GM21619 (cell line): ENCODE measurements at regions not wholly inside any gene's neighbourhood (a gene's known extent, or its start where the extent isn't known, plus 50 kb on each side); places are given as distances from the start of the nearest gene placed in this dataset.
"Not testable (repeated sequence)": the region's sequence is repeated elsewhere in the genome, so short reads cannot be mapped to it uniquely, and the experiment has no call there.

Experiments
- ATAC-seq: cut with Tn5 transposase; IDR thresholded peaks from one replicate; pipeline ENCODE4 v1.9.1; 2021; ENCODE audit not compliant: unreplicated experiment

- ATAC-seq, result no peak
These were observed 621.5 kb upstream of the ADGRL2 start for GRCh38 chr1:81179242-81179641.

- ATAC-seq, result not testable (repeated sequence)
These were observed 622.2 kb upstream of the ADGRL2 start for GRCh38 chr1:81178431-81179093.

- no peak for ATAC-seq
These were observed 625.8 kb upstream of the ADGRL2 start for GRCh38 chr1:81174811-81175476.

- ATAC-seq, result no peak
These were observed 626.7 kb upstream of the ADGRL2 start for GRCh38 chr1:81174052-81174451.

- no peak for ATAC-seq
These were observed 628.3 kb upstream of the ADGRL2 start for GRCh38 chr1:81172483-81172882.

- ATAC-seq, result no peak
These were observed 630.0 kb upstream of the ADGRL2 start for GRCh38 chr1:81170721-81171120.

GRCh38 chr1:81165963-81166362 is 634.8 kb upstream of the ADGRL2 start:
- ATAC-seq, result no peak

GRCh38 chr1:81160696-81161095 is 640.0 kb upstream of the ADGRL2 start:
- no peak for ATAC-seq

- ATAC-seq, result no peak
These were observed 642.1 kb upstream of the ADGRL2 start for GRCh38 chr1:81158592-81158991.

- ATAC-seq, result no peak
These were observed 643.0 kb upstream of the ADGRL2 start for GRCh38 chr1:81157686-81158085.

GRCh38 chr1:81156887-81157286 is 643.8 kb upstream of the ADGRL2 start:
- ATAC-seq, result no peak

- no peak for ATAC-seq
These were observed 645.6 kb upstream of the ADGRL2 start for GRCh38 chr1:81155131-81155530.

GRCh38 chr1:81151206-81151605 is 649.5 kb upstream of the ADGRL2 start:
- no peak for ATAC-seq

GRCh38 chr1:81149649-81150325 is 650.9 kb upstream of the ADGRL2 start:
- no peak for ATAC-seq

- ATAC-seq, result no peak
These were observed 656.4 kb upstream of the ADGRL2 start for GRCh38 chr1:81144240-81144825.

GRCh38 chr1:81142099-81142826 is 658.5 kb upstream of the ADGRL2 start:
- ATAC-seq, result no peak

GRCh38 chr1:81135524-81135923 is 665.2 kb upstream of the ADGRL2 start:
- ATAC-seq, result no peak

- no peak for ATAC-seq
These were observed 671.0 kb upstream of the ADGRL2 start for GRCh38 chr1:81129776-81130175.

- ATAC-seq, result no peak
These were observed 671.4 kb upstream of the ADGRL2 start for GRCh38 chr1:81129366-81129765.

- no peak for ATAC-seq
These were observed 672.7 kb upstream of the ADGRL2 start for GRCh38 chr1:81128079-81128478.

- ATAC-seq, result no peak
These were observed 673.6 kb upstream of the ADGRL2 start for GRCh38 chr1:81126989-81127581.
